GM12873 (cell line): ENCODE measurements at regions not wholly inside any gene's neighbourhood (a gene's known extent, or its start where the extent isn't known, plus 50 kb on each side); places are given as distances from the start of the nearest gene placed in this dataset.

Experiments
- CTCF ChIP-seq: IDR thresholded peaks from 2 replicates; pipeline ENCODE4 v1.5.1; 2012; ENCODE audit warnings: low read depth, mild to moderate bottlenecking, moderate library complexity, low read length, control low read depth; ENCODE audit not compliant: insufficient read depth; ENCODE audit errors: missing control alignments

GRCh38 chr9:89970701-89971100, 365.9 kb downstream of the GADD45G start:
- TF ChIP-seq CTCF = no peak

- no peak for TF ChIP-seq CTCF
These were observed 367.7 kb downstream of the GADD45G start for GRCh38 chr9:89972535-89972934.

GRCh38 chr9:89974582-89974981, 369.8 kb downstream of the GADD45G start:
- no peak for TF ChIP-seq CTCF

DNA sequence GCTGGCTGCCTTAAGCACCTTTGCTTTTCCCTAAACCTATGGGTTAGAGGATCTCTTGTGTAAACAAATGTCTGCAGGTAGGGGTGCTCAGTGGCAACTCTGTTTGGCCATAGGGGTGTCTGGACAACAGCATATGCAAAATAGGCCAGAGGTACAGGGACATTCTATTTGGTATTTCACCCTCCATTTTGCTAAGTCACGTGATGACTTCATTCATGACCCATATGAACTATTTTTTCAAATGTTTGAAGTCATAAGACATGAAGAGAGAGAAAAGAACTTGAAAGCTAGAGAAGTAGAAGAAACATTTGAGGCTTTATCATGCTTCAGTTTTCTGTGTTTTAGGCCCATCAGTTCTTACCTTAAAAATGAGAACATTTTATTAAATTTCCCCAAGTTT, 370.2 kb downstream of the GADD45G start:
- TF ChIP-seq CTCF = no peak

DNA sequence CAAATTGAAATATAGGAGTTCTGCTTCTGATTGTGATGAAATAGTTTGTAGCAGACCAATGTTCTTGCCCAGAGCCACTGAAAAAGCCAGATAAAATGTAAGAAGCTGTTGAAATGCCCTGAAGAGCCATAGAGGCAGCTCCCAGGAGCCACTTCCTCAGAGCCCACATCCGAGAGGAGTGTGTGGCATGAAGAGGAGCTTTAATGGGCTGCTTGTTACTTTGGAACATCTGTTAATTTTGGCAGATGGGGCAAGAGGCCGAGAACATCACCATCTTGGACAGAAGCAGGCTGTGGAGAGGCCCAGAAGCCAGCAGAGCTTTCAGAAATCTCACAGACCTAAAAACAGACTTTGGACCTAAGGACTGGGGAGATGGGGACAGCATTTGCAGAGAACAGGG, 370.8 kb downstream of the GADD45G start:
- TF ChIP-seq CTCF = no peak

DNA sequence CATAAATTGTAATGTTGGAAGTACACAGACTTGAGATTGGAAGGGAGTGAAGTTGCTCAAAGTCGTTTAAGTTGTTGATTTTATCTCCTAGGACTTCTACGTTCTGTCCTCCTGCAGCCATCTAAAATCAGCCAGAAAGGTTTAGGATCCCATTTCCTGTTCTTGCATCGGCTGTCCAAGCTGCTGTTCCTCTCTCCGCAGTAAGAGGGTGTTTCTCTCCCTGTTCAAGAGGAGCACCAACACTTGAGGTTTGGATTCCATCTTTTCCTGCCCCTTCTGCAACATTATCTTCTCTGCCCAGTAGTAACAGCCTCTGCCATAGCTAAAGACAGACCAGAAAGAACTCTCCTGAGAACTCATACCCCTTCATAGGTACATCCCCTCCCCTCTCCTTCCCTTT, 373.4 kb downstream of the GADD45G start:
- no peak for TF ChIP-seq CTCF

GRCh38 chr9:89980600-89980999, 375.8 kb downstream of the GADD45G start:
- no peak for TF ChIP-seq CTCF
